Adrenal gland (tissue), 9 donors: ENCODE measurements at regions not wholly inside any gene's neighbourhood (a gene's known extent, or its start where the extent isn't known, plus 50 kb on each side); places are given as distances from the start of the nearest gene placed in this dataset.

Experiments
- DNase-seq, 7 donors: peaks; one replicate each; pipeline ENCODE4 v3.0.0-alpha.2; 2019 to 2020
- H3K27ac ChIP-seq, 5 donors: fragments of 200-600 bp; sonication (generic) in 4 of 5; 1 replicate in 3 of 5; 2 replicates in 2 of 5; pipeline versions ENCODE4 v1.5.1 to v1.8.0; 2016 to 2020; ENCODE audit warnings: mild to moderate bottlenecking in 1 of 5
- H3K27me3 ChIP-seq: fragments of 200-600 bp; 2 replicates; pipeline ENCODE4 v1.8.0; 2021
- H3K36me3 ChIP-seq, 2 donors: fragments of 200-600 bp; replicated peaks in 1 of 2; 1 replicate in 1 of 2; 2 replicates in 1 of 2; pipeline versions ENCODE4 v1.5.1 to v1.8.0; 2018 to 2022
- H3K4me1 ChIP-seq, 2 donors: fragments of 200-600 bp; replicated peaks in 1 of 2; 1 replicate in 1 of 2; 2 replicates in 1 of 2; pipeline versions ENCODE4 v1.5.1 to v1.8.0; 2018 to 2021
- H3K4me3 ChIP-seq, 4 donors: fragments of 200-600 bp; sonication (generic) in 3 of 4; one replicate each; pipeline ENCODE4 v1.5.1; 2016 to 2018
- H3K9me3 ChIP-seq, 3 donors: fragments of 200-600 bp; sonication (generic) in 1 of 3; replicated peaks in 1 of 3; 1 replicate in 2 of 3; 2 replicates in 1 of 3; pipeline versions ENCODE4 v1.5.1 to v1.8.0; 2016 to 2021
- CTCF ChIP-seq, 6 experiments: fragments of 450-650 bp in 4 of 6; fragments of 200-600 bp in 2 of 6; sonication (generic) in 1 of 6; IDR thresholded peaks; 1 replicate in 5 of 6; 2 replicates in 1 of 6; pipeline versions ENCODE4 v1.5.1 to v1.8.0; 2016 to 2021; ENCODE audit warnings: antibody characterized with exemption in 6 of 6, mild to moderate bottlenecking in 2 of 6, moderate library complexity in 1 of 6
- POLR2A ChIP-seq, 2 donors: fragments of 450-650 bp; IDR thresholded peaks; one replicate each; pipeline ENCODE4 v1.6.1; 2017; ENCODE audit warnings: antibody characterized with exemption in 2 of 2, mild to moderate bottlenecking in 2 of 2, moderate library complexity in 1 of 2
- WGBS, 4 donors: extraction: QIAGEN DNeasy Blood & Tissue Kit in 2 of 4; methylation state at CpG; one replicate each; pipeline versions ENCODE4 v1.1.5 to v1.1.7; 2013 to 2017; 5-methylcytosine and 5-hydroxymethylcytosine counted together
- intact Hi-C, 2 donors: fragments of 100-400 bp; cut with DNase I; formaldehyde crosslinking; loops; one replicate each; pipeline versions ENCODE4 v1.14.1 to v1.15.0; 2022 to 2023
- donor health status: healthy with polysubstance abuse.
- donor health status: Bipolar disorder and iron deficiency.
- donor health status: DM: yes; HTN: yes; CAD: no.
- donor health status: DM: no; HTN: no; CAD: no.
- donor health status: DM: no; HTN: no; CAD: no.

- H3K9me3 ChIP-seq = peaks cover 0 to 10% (median 0%) of the 10 kb centered on the region in 3 donors
- no peaks in the 10 kb centered on the region for H3K36me3 ChIP-seq
- no peaks in the 10 kb centered on the region for H3K27me3 ChIP-seq
- no peak overlapping the region for H3K4me3 ChIP-seq
- H3K27ac ChIP-seq = no peak overlapping the region
- 83 to 92% (median 86%) methylated on average over 23 to 27 of the region's 27 CpGs for WGBS, 4 donors
- TF ChIP-seq POLR2A (IDR thresholded peaks at IDR 0.05) (no peak), CTCF (IDR thresholded peaks at IDR 0.05) (no peak)
- intact Hi-C loops = no loop called here
- peak in 5 of 7 donors; percentile 1 to 35 (median 6) for DNase-seq
- no peaks in the 10 kb centered on the region for H3K4me1 ChIP-seq
Observed at GRCh38 chr6:170125456-170126300, 165.2 kb downstream of the DLL1 start.

- Histone ChIP-seq H3K27ac (no peak overlapping the region), H3K9me3 (peaks cover 0 to 10% (median 3%) of the 10 kb centered on the region in 3 donors), H3K27me3 (no peaks in the 10 kb centered on the region), H3K4me1 (no peaks in the 10 kb centered on the region), H3K36me3 (no peaks in the 10 kb centered on the region), H3K4me3 (no peak overlapping the region)
- intact Hi-C loops = no loop called here
- DNase-seq = peak in 5 of 7 donors; percentile 2 to 21 (median 5)
- 83 to 95% (median 89%) methylated on average over 5 of the region's 5 CpGs for WGBS, 4 donors
- TF ChIP-seq CTCF (IDR thresholded peaks at IDR 0.05) (no peak), POLR2A (IDR thresholded peaks at IDR 0.05) (no peak)
Observed at GRCh38 chr6:170124836-170125235, 166.0 kb downstream of the DLL1 start.

GRCh38 chr6:170124150-170124549, 166.7 kb downstream of the DLL1 start:
- intact Hi-C loops = no loop called here
- H3K36me3 ChIP-seq = no peaks in the 10 kb centered on the region
- TF ChIP-seq POLR2A (IDR thresholded peaks at IDR 0.05) = no peak
- TF ChIP-seq CTCF (IDR thresholded peaks at IDR 0.05) = no peak
- no peak overlapping the region for H3K4me3 ChIP-seq
- DNase-seq = peak in 3 of 7 donors; percentile 9 to 52 (median 10)
- no peaks in the 10 kb centered on the region for H3K27me3 ChIP-seq
- peaks cover 0 to 10% (median 9%) of the 10 kb centered on the region in 3 donors for H3K9me3 ChIP-seq
- 80 to 94% (median 87%) methylated on average over 2 of the region's 2 CpGs for WGBS, 4 donors
- no peak overlapping the region for H3K27ac ChIP-seq
- no peaks in the 10 kb centered on the region for H3K4me1 ChIP-seq

DNA sequence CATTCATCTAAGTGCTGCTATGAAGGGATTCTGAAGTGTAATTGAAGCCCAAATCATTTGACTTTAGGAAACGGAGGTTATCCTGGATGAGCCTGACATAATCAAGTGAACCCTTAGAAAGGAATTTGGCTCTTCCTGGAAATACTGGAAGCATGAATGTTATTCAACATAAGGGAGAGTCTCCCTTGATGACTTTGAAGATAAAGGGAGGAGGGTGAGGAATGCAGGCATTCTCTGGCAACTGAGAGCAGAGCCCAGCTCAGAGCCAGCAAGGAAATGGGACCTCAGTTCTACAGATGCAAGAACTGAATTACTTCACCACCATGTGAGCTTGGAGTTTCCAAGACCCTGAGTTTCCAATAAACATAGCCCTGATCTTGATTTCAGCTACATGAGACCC, 168.2 kb downstream of the DLL1 start:
- Histone ChIP-seq H3K4me3 (no peak overlapping the region), H3K9me3 (peaks cover 0 to 10% (median 9%) of the 10 kb centered on the region in 3 donors), H3K36me3 (no peaks in the 10 kb centered on the region), H3K27ac (no peak overlapping the region), H3K4me1 (no peaks in the 10 kb centered on the region), H3K27me3 (no peaks in the 10 kb centered on the region)
- 31 to 56% (median 49%) methylated on average over 1 of the region's 1 CpG for WGBS, 4 donors
- DNase-seq = peak in 4 of 7 donors; percentile 6 to 48 (median 26)
- intact Hi-C loops = no loop called here
- TF ChIP-seq POLR2A (IDR thresholded peaks at IDR 0.05) = no peak
- no peak for TF ChIP-seq CTCF (IDR thresholded peaks at IDR 0.05)
